Esophagus squamous epithelium (tissue), 5 donors: ENCODE measurements at regions not wholly inside any gene's neighbourhood (a gene's known extent, or its start where the extent isn't known, plus 50 kb on each side); places are given as distances from the start of the nearest gene placed in this dataset.

Experiments used
- DNase-seq: peaks from one replicate; lab custom pipeline; 2025; lab: John Stamatoyannopoulos, UW
- H3K27ac ChIP-seq, 4 donors: fragments of 200-600 bp; sonication (generic); one replicate each; pipeline ENCODE4 v1.5.1; 2016 to 2019; ENCODE audit warnings: mild to moderate bottlenecking in 1 of 4
- H3K27me3 ChIP-seq, 4 donors: fragments of 200-600 bp; sonication (generic); 1 replicate in 3 of 4; 2 replicates in 1 of 4; pipeline versions ENCODE4 v1.5.1 to v1.6.0; 2017 to 2021; ENCODE audit warnings: antibody characterized with exemption in 1 of 4
- H3K36me3 ChIP-seq, 3 donors: fragments of 200-600 bp; sonication (generic); one replicate each; pipeline ENCODE4 v1.5.1; 2016 to 2019
- H3K4me1 ChIP-seq, 3 donors: fragments of 200-600 bp; sonication (generic); one replicate each; pipeline ENCODE4 v1.5.1; 2017 to 2019
- H3K4me3 ChIP-seq, 4 donors: fragments of 200-600 bp; sonication (generic); 1 replicate in 3 of 4; 2 replicates in 1 of 4; pipeline ENCODE4 v1.5.1; 2016 to 2019; ENCODE audit warnings: mild to moderate bottlenecking in 2 of 4, moderate library complexity in 1 of 4
- H3K9me3 ChIP-seq, 3 donors: fragments of 200-600 bp; sonication (generic); one replicate each; pipeline ENCODE4 v1.5.1; 2016 to 2019
- CTCF ChIP-seq, 6 experiments: fragments of 450-650 bp in 4 of 6; fragments of 200-600 bp in 2 of 6; sonication (generic) in 2 of 6; IDR thresholded peaks; one replicate each; pipeline ENCODE4 v1.5.1; 2016 to 2019; ENCODE audit warnings: antibody characterized with exemption in 6 of 6, mild to moderate bottlenecking in 4 of 6, moderate library complexity in 4 of 6
- POLR2A ChIP-seq, 4 donors: fragments of 450-650 bp; IDR thresholded peaks; one replicate each; pipeline ENCODE4 v1.6.1; 2017; ENCODE audit warnings: antibody characterized with exemption in 4 of 4, mild to moderate bottlenecking in 4 of 4, moderate library complexity in 3 of 4
- WGBS, 2 donors: methylation state at CpG; one replicate each; pipeline ENCODE4 v1.1.5; 2018; 5-methylcytosine and 5-hydroxymethylcytosine counted together
- intact Hi-C: fragments of 100-400 bp; cut with DNase I; formaldehyde crosslinking; loops from one replicate; pipeline ENCODE4 v1.15.0; 2022
- donor health status: DM: yes; HTN: yes; CAD: no.

GRCh38 chr3:124227150-124227630 is 235.3 kb upstream of the ROPN1 start:
- 84 to 85% methylated on average over 1 of the region's 1 CpG for WGBS, 2 donors

GRCh38 chr3:124229420-124229819 is 237.5 kb upstream of the ROPN1 start:
- intact Hi-C loops: no loop called here
- no peaks in the 10 kb centered on the region for H3K36me3 ChIP-seq
- WGBS, 2 donors: 27 to 38% methylated on average over 5 of the region's 5 CpGs
- no peak for DNase-seq
- H3K4me1 ChIP-seq: no peaks in the 10 kb centered on the region
- TF ChIP-seq CTCF (IDR thresholded peaks at IDR 0.05) (no peak), POLR2A (IDR thresholded peaks at IDR 0.05) (no peak)
- H3K27me3 ChIP-seq: no peaks in the 10 kb centered on the region
- no peak overlapping the region for H3K27ac ChIP-seq
- no peak overlapping the region for H3K4me3 ChIP-seq
- H3K9me3 ChIP-seq: no peaks in the 10 kb centered on the region

More at GRCh38 chr3:124227150-124227630, 235.3 kb upstream of the ROPN1 start:
- no peaks in the 10 kb centered on the region for H3K36me3 ChIP-seq
- H3K27ac ChIP-seq: no peak overlapping the region
- intact Hi-C loops: no loop called here
- H3K4me3 ChIP-seq: no peak overlapping the region
- DNase-seq: no peak
- TF ChIP-seq CTCF (IDR thresholded peaks at IDR 0.05) (no peak), POLR2A (IDR thresholded peaks at IDR 0.05) (no peak)
- H3K27me3 ChIP-seq: no peaks in the 10 kb centered on the region
- no peaks in the 10 kb centered on the region for H3K9me3 ChIP-seq
- H3K4me1 ChIP-seq: no peaks in the 10 kb centered on the region

GRCh38 chr3:124229836-124230235 is 237.9 kb upstream of the ROPN1 start:
- TF ChIP-seq CTCF (IDR thresholded peaks at IDR 0.05): no peak
- no peak for TF ChIP-seq POLR2A (IDR thresholded peaks at IDR 0.05)
- no peaks in the 10 kb centered on the region for H3K36me3 ChIP-seq
- DNase-seq: no peak
- intact Hi-C loops: no loop called here
- no peak overlapping the region for H3K27ac ChIP-seq
- H3K4me3 ChIP-seq: no peak overlapping the region
- 82 to 90% methylated on average over 2 of the region's 2 CpGs for WGBS, 2 donors
- no peaks in the 10 kb centered on the region for H3K27me3 ChIP-seq
- H3K9me3 ChIP-seq: no peaks in the 10 kb centered on the region
- no peaks in the 10 kb centered on the region for H3K4me1 ChIP-seq

GRCh38 chr3:124230432-124230831 is 238.5 kb upstream of the ROPN1 start:
- H3K4me3 ChIP-seq: no peak overlapping the region
- H3K27ac ChIP-seq: no peak overlapping the region
- H3K27me3 ChIP-seq: no peaks in the 10 kb centered on the region
- DNase-seq: no peak
- intact Hi-C loops: no loop called here
- H3K9me3 ChIP-seq: no peaks in the 10 kb centered on the region
- H3K4me1 ChIP-seq: no peaks in the 10 kb centered on the region
- H3K36me3 ChIP-seq: no peaks in the 10 kb centered on the region
- no peak for TF ChIP-seq CTCF (IDR thresholded peaks at IDR 0.05)
- TF ChIP-seq POLR2A (IDR thresholded peaks at IDR 0.05): no peak
- WGBS, 2 donors: 89% methylated on average over 6 of the region's 6 CpGs; no CpG with 5 or more reads in 1 of the 2 donors

GRCh38 chr3:124230998-124231397 is 239.1 kb upstream of the ROPN1 start:
- Histone ChIP-seq H3K9me3 (no peaks in the 10 kb centered on the region), H3K27me3 (no peaks in the 10 kb centered on the region), H3K4me1 (no peaks in the 10 kb centered on the region), H3K36me3 (no peaks in the 10 kb centered on the region), H3K4me3 (no peak overlapping the region), H3K27ac (no peak overlapping the region)
- no peak for DNase-seq
- TF ChIP-seq POLR2A (IDR thresholded peaks at IDR 0.05) (no peak), CTCF (IDR thresholded peaks at IDR 0.05) (no peak)
- intact Hi-C loops: no loop called here
- 66% methylated on average over 7 of the region's 7 CpGs for WGBS, 2 donors
